ENCODE measurements at regions not wholly inside any gene's neighbourhood (a gene's known extent, or its start where the extent isn't known, plus 50 kb on each side); places are given as distances from the start of the nearest gene placed in this dataset.

DNA sequence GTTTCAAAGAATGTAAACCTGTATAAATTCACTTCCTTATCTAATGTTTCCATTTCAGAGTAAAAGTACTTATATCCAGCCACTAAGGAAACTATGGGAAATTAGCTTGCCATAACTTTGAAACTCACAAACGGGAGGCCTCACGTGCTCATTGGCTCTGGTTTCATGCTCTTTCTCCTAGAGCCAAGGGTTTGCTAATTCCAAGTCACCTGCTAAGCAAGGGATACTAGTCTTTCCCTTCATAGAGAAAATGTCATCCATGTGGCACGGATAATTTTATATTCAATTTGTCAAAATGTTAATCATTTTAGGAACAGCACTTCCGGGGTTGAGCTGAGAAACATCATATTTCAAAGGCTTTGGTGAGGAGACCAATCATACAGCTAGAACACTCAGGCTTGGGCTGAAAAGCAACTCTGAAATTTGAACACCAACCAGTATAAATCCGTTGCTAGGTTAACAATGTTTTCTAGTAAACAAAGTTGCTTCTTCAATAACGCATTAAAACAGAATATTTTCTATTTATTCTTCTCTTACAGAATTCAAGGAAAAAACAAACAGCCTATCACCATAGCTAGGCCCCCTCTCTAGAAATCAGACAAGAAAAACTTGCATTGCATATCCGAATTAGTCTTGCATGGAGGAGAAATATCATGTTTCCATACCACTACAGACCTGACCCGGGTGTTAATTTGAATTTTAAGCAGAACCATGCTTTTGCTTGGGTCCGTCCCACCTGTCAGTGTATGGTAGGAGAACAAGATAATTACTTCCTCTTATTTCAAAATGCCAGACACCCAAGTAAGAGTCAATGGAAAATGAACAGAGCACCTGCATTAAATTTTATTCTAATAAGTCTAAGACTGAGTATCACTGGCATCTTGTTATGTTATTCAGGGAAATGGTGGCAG lies 196.1 kb upstream of the ESRRG start:
- Histone ChIP-seq H3K4me1 (no peaks in the 10 kb centered on the region), H3K27me3 (no peaks in the 10 kb centered on the region)
- 78 to 82% methylated on average over 8 to 9 of the region's 9 CpGs for WGBS, 2 donors (ENCODE audit: low coverage in 1 of 2)

GRCh38 chr1:216916890-216917438 lies 193.7 kb upstream of the ESRRG start:
- H3K4me1 ChIP-seq, result no peaks in the 10 kb centered on the region
- H3K4me3 ChIP-seq, result no peak overlapping the region
- TF ChIP-seq POLR2AphosphoS5 (IDR thresholded peaks at IDR 0.05), result no peak
- TF ChIP-seq POLR2A (IDR thresholded peaks at IDR 0.05), result no peak
- TF ChIP-seq EP300 (IDR thresholded peaks at IDR 0.05; ENCODE audit: low read depth), result no peak
- no peak for TF ChIP-seq CTCF (IDR thresholded peaks at IDR 0.05)
- intact Hi-C loops (cut with DNase I; ENCODE audit: low total_unique reads), result no loop called here
- H3K27me3 ChIP-seq, result no peaks in the 10 kb centered on the region
- H3K36me3 ChIP-seq, result no peaks in the 10 kb centered on the region
- in situ Hi-C loops (cut with MboI; ENCODE audit: low pct_ligation_motif_present in 1 of 4, low pct_unique_long_range_greater_than_20kb in 1 of 4, low sequenced_read_pairs in 3 of 4), result no loop called here
- no peaks in the 10 kb centered on the region for H3K9me3 ChIP-seq
- whole genome bisulfite sequencing, 2 donors (ENCODE audit: low coverage in 1 of 2), result 80 to 90% methylated on average over 2 to 6 of the region's 6 CpGs
- no peak overlapping the region for H3K27ac ChIP-seq
- DNase-seq, result no peak

More for the DNA sequence above, 196.1 kb upstream of the ESRRG start:
- in situ Hi-C loops (cut with MboI; ENCODE audit: low pct_ligation_motif_present in 1 of 4, low pct_unique_long_range_greater_than_20kb in 1 of 4, low sequenced_read_pairs in 3 of 4), result no loop called here
- no peak overlapping the region for H3K4me3 ChIP-seq
- H3K27ac ChIP-seq, result no peak overlapping the region
- TF ChIP-seq CTCF (IDR thresholded peaks at IDR 0.05) (no peak), POLR2A (IDR thresholded peaks at IDR 0.05) (no peak), POLR2AphosphoS5 (IDR thresholded peaks at IDR 0.05) (no peak), EP300 (IDR thresholded peaks at IDR 0.05; ENCODE audit: low read depth) (no peak)
- H3K36me3 ChIP-seq, result no peaks in the 10 kb centered on the region
- intact Hi-C loops (cut with DNase I; ENCODE audit: low total_unique reads), result no loop called here
- no peaks in the 10 kb centered on the region for H3K9me3 ChIP-seq
- no peak for DNase-seq

GRCh38 chr1:216914974-216915373 lies 191.7 kb upstream of the ESRRG start:
- TF ChIP-seq POLR2AphosphoS5 (IDR thresholded peaks at IDR 0.05), result no peak
- no peak for TF ChIP-seq EP300 (IDR thresholded peaks at IDR 0.05; ENCODE audit: low read depth)
- no peak for TF ChIP-seq CTCF (IDR thresholded peaks at IDR 0.05)
- TF ChIP-seq POLR2A (IDR thresholded peaks at IDR 0.05), result no peak
- WGBS, 2 donors (ENCODE audit: low coverage in 1 of 2), result 77 to 80% methylated on average over 1 to 2 of the region's 2 CpGs
- Histone ChIP-seq H3K36me3 (no peaks in the 10 kb centered on the region), H3K27ac (no peak overlapping the region), H3K4me3 (no peak overlapping the region), H3K9me3 (no peaks in the 10 kb centered on the region), H3K4me1 (no peaks in the 10 kb centered on the region), H3K27me3 (no peaks in the 10 kb centered on the region)
- in situ Hi-C loops (cut with MboI; ENCODE audit: low pct_ligation_motif_present in 1 of 4, low pct_unique_long_range_greater_than_20kb in 1 of 4, low sequenced_read_pairs in 3 of 4), result no loop called here
- intact Hi-C loops (cut with DNase I; ENCODE audit: low total_unique reads), result no loop called here
- no peak for DNase-seq

- Histone ChIP-seq H3K36me3 (no peaks in the 10 kb centered on the region), H3K9me3 (no peaks in the 10 kb centered on the region), H3K4me3 (no peak overlapping the region), H3K27ac (no peak overlapping the region), H3K27me3 (no peaks in the 10 kb centered on the region), H3K4me1 (no peaks in the 10 kb centered on the region)
- TF ChIP-seq POLR2A (IDR thresholded peaks at IDR 0.05) (no peak), POLR2AphosphoS5 (IDR thresholded peaks at IDR 0.05) (no peak), EP300 (IDR thresholded peaks at IDR 0.05; ENCODE audit: low read depth) (no peak), CTCF (IDR thresholded peaks at IDR 0.05) (no peak)
- 57 to 74% methylated on average over 3 to 4 of the region's 4 CpGs for WGBS, 2 donors (ENCODE audit: low coverage in 1 of 2)
- no peak for DNase-seq
- in situ Hi-C loops (cut with MboI; ENCODE audit: low pct_ligation_motif_present in 1 of 4, low pct_unique_long_range_greater_than_20kb in 1 of 4, low sequenced_read_pairs in 3 of 4) (no loop called here), intact Hi-C loops (cut with DNase I; ENCODE audit: low total_unique reads) (no loop called here)
Observed at GRCh38 chr1:216913976-216914375, 190.7 kb upstream of the ESRRG start.
